ENCODE measurements at regions not wholly inside any gene's neighbourhood (a gene's known extent, or its start where the extent isn't known, plus 50 kb on each side); places are given as distances from the start of the nearest gene placed in this dataset.
"Not testable (repeated sequence)": the region's sequence is repeated elsewhere in the genome, so short reads cannot be mapped to it uniquely, and the experiment has no call there.

- TF ChIP-seq CTCF (IDR thresholded peaks at IDR 0.05; ENCODE audit: low read depth, low read length); EZH2phosphoT487 (IDR thresholded peaks at IDR 0.05; ENCODE audit: low read depth): not testable (repeated sequence)
These were observed 71.5 kb upstream of the RGPD5 start for GRCh38 chr2:109722640-109723039.

Data from OCI-LY3 (cell line).